ENCODE measurements at regions not wholly inside any gene's neighbourhood (a gene's known extent, or its start where the extent isn't known, plus 50 kb on each side); places are given as distances from the start of the nearest gene placed in this dataset.

DNA sequence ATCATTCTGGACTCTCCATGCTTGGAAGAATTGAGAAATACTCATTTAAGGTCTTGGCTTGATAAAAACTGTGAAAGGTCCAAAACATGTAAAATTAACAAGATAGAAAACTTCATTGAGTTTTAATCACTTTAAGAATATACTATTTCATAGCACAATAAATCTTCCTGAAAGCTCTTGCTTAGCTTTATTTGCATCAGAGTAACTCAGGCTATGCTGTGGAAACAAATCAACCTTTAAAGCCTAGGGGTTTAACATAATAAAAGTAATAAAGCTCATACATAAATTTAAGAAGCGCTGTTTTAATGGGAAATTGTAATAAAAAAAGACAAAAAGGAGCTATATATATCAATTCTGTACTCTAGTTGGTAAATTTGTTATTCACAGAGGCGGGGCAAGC is 77.2 kb upstream of the PTCHD4 start:
- TF ChIP-seq, protein P1, sequence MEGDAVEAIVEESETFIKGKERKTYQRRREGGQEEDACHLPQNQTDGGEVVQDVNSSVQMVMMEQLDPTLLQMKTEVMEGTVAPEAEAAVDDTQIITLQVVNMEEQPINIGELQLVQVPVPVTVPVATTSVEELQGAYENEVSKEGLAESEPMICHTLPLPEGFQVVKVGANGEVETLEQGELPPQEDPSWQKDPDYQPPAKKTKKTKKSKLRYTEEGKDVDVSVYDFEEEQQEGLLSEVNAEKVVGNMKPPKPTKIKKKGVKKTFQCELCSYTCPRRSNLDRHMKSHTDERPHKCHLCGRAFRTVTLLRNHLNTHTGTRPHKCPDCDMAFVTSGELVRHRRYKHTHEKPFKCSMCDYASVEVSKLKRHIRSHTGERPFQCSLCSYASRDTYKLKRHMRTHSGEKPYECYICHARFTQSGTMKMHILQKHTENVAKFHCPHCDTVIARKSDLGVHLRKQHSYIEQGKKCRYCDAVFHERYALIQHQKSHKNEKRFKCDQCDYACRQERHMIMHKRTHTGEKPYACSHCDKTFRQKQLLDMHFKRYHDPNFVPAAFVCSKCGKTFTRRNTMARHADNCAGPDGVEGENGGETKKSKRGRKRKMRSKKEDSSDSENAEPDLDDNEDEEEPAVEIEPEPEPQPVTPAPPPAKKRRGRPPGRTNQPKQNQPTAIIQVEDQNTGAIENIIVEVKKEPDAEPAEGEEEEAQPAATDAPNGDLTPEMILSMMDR (IDR thresholded peaks at IDR 0.05) = no peak
- TF ChIP-seq POLR2A (IDR thresholded peaks at IDR 0.05) (no peak), POLR2AphosphoS5 (IDR thresholded peaks at IDR 0.05) (no peak)

Data from prostate gland (tissue), 2 donors.